HG02763 (cell line): ENCODE measurements at regions not wholly inside any gene's neighbourhood (a gene's known extent, or its start where the extent isn't known, plus 50 kb on each side); places are given as distances from the start of the nearest gene placed in this dataset.
"Not testable (repeated sequence)": the region's sequence is repeated elsewhere in the genome, so short reads cannot be mapped to it uniquely, and the experiment has no call there.

Source experiments
- ATAC-seq: cut with Tn5 transposase; IDR thresholded peaks from one replicate; pipeline ENCODE4 v1.9.1; 2021; ENCODE audit warnings: mild to moderate bottlenecking, moderate library complexity; ENCODE audit not compliant: unreplicated experiment

DNA sequence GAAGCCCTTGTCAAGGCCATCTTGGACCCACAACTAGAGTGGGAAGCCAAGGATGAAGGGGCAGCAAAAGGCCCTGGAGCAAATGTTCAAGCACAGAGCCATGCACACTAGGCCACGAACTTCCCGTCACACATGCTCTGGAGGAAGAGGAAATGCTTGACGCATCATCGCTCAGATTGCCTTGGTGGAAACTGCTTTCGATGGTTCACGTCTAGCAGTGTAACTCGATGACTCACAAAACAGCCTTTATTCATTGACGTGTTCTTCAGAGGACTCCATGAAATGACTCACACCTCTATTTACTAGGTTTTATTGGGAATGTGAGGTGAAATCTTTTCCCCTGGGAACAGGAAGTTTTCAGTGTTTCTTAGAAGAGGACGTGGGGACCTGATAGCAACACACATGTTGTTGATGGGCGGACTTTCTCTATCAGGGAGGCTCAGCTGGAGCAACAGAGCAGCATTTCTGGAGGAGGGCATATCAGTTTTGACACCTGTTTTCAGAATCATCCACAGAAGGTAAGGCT, 79.8 kb upstream of the FLT1 start:
- no peak for ATAC-seq

DNA sequence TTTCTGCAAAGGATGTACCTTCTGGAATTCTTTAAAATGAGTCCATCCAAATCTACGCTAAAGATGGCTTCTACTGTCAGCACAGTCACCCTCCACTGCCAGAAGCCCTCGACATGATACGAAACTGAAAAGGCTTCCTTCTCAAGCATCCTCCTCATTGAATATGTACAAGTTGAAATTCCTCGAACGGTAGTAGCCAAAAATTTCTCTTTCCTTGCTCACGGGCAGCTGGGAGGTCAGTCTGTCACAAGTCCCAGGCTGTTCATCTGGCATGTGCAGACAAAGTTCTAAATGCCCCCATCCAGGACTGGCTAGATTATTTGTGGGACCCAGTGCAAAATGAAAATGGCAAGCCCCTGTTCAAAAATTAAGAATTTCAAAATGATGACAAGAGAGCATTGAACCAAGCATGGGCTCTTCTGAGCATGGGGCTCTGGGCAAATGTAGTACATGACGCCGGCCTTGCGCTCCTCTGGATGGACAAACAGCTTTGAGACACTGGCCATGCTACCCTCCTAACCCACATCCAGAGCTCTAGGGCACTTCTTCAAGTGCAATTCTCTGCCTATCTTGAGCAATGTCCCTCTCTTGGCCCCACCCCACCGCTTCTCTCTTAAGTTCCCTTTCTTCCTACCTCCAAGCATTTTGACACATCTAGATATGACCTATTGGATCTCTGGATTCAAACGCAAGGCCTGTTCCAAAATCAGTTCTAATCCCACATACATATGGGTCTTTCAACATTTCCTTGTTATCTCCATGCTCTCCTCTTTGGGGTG, 78.9 kb upstream of the FLT1 start:
- ATAC-seq = no peak

DNA sequence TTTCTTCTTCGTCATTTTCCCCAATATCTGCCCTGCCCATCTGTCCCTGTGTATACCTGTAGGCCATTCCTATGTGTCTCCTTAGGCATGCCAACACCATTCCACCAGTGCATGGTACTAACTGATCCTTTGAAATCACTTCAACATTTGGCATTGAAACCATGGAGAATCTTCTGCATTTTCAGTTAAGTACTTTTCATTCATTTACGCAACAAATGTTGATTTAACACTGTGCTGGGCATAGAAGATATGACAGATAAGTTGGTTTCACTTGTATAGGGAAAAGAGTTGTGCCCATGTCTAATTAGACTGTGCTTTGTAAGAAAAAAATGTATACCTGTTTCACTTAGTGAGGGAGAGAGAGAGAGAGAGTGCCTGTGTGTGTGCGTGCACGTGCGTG, 77.9 kb upstream of the FLT1 start:
- no peak for ATAC-seq

DNA sequence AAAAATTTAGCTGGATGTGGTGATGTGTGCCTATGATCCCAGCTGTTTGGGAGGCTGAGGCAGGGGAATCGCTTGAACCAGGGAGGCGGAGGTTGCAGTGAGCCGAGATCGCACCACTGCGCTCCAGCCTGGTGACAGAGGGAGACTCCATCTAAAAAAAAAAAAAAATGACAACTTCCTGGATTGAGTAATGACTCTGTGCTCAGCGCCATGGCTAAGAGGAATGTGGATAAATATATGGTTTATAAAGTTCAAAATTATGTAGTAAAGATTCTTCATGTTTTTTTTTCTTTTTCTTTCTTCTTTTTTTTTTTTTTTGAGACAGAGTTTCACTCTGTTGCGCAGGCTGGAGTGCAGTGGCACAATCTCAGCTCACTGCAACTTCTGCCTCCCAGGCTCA, 75.4 kb upstream of the FLT1 start:
- not testable (repeated sequence) for ATAC-seq

DNA sequence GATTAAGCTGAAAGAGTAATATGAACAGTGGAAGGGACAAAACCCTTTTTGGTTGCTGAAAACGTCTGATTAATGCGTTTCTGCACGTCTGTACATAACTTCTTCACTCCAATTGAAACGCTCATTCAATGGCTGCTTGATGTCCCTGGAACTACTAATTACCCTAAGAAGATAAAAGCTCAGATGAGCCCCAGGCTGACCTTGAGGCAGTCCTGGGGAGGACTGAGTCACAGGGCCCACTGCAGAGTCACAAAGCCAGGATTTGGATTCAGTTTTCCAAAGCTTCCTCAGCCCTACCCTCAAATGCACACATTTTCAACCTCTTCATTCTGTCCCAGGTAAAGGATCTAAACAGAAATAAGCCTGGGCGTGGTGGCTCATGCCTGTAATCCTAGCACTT, 75.0 kb upstream of the FLT1 start:
- no peak for ATAC-seq

DNA sequence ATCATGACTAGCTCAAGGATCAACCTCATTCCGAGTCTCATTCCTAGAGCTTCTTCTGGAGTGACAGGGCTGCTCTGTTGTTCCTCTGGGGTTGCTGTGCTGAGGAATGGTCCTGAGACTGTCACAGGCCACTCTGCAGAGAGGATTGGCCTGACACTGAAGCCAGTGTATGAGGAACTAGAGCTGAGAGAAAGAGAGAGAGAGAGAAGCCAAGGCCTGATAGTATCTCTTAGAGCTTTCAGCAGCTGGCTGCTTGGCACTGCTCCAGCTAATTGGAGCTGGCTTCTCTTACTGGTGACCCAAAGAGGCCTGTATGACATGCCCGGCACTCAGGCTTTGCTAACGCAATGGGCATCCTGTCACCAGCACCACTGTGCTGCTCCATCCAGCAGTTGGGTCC, 73.4 kb upstream of the FLT1 start:
- peak; percentile 72 for ATAC-seq

DNA sequence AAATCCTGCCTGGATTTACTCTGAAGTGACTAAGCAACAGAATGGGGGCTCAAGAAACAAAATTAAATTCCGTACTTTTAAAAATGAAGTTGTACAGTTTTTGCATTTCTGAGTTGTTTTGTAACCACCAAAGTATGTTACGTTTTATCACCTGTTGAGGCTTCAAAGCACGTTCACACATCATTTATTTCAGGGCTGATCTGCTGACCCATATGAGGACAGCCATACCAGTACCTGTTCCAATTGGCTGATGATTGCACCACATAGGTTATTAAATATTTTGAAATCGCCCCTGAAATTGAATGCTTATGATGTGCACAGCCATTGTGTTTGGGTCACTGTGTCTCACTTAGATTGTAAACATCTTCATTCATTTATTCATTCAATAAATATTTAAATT, 72.0 kb upstream of the FLT1 start:
- no peak for ATAC-seq

DNA sequence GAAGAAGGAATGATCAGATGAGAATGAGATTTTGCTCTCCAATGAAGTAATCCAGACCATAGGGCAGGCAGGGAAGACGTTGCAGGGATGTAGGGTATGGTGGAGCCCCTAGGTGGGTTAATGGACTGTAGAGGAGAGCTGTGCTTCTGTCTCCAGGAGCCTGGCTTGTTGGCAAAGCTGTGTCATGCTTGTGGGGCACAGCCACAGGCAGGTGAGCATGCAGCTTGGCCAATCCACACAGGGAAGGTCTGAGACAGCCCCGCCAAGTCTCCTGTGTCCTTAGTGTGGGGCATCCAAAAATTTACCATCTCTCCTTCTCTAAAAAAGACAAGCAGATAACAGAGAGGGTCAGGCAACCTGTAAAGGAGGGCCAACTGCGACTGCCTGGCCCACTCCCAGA, 71.4 kb upstream of the FLT1 start:
- ATAC-seq = no peak

DNA sequence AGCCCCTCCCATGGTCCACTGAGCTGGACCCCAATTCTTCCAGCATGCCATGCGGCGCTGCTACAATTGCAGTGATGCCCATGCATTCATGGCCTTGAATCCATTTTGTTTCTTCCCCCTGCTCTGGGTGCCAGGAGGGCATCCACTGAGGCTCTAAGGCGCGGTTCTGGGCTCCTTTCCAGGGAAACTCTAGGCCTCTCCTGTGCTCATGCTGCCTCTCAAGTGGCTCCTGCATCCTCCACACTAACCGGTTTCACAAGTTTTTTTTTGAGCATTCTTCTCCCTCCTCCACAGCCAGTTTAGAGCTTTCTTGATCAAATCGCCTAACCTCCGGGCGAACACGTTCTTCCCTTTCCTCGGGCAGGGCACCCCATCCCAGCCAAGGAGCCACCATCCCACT, 69.1 kb upstream of the FLT1 start:
- no peak for ATAC-seq

DNA sequence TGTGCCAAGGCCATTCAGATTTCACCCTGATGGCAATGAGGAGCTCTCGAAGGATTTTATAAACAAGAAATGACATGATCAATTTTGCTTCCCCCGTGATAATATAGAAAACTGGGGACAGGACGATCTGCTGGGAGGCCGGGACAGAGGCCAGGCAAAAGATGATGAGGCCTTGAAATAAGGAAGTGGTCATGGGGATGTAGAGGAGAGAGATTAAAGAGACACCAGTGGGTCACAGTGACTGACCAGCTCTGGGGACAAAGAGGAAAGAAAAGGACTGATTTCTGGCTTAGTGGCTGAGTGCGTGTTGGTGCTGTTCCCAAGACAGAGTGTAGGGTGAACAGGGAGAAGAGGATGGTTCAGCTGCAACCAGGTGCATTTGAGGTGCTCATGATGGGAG, 68.7 kb upstream of the FLT1 start:
- ATAC-seq = no peak

DNA sequence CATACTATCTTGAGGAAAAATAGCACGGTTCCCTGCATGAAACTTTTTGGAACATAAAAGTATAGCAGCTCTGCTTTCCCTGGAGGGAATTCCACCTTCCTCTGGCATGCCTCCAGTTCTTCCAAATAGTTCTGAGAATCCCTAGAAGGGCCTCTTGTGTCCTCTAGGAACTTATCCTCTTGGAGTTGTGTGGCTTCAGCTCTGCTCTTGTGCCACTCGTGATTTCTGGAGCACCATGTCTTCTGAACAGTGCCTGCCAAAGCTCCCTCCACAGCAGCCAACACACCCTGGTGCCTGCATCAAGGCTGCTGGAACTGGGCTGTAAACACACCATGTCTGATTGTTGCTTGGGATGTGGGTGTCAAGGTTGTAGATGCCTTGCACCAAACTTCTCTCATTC, 65.7 kb upstream of the FLT1 start:
- no peak for ATAC-seq

DNA sequence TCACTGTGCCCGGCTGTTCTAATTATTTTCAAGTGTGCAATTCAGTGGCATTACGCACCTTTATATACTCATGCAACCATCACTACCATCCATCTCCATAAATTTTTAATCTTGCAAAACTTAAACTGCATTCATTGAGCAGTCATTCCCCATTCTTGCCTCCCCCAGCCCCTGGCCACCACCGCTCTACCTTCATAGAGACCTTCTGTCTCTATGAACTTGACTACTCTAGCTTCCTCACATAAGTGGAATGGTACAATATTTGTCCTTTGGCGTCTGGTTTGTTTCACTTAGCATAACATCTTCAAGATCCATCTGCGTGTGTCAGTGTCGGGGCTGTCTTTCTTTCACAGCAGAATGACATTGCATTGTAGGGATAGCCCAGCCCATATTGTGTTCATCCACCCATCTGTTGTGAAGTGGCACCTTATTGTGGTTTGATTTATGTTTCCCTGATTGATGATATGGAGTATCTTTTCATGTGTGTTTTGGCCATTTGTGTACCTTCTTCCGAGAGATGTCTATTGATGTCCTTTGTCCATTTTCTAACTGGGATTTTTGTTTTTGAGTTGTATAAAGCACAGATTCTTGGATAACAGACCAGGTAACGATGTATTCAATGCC, 64.8 kb upstream of the FLT1 start:
- ATAC-seq = no peak

DNA sequence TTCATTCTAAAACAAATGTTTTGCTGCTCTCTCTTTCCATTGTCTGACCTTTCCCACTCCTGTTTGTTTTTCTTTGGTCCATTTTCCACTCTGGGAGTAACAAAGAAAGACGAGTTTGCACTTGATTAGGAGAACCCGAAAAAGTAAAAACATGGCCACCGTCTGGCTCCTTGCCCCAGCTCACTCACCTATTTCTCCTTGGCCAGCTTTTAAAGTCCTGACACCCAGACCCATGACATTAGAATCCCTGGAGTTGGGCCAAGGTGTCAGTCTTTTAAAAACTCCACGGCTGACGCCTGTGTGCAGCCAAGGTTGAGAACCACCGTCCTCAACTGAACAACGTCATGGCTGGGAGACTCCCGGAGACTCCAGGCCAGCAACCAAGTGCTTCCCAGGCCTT, 63.6 kb upstream of the FLT1 start:
- no peak for ATAC-seq

DNA sequence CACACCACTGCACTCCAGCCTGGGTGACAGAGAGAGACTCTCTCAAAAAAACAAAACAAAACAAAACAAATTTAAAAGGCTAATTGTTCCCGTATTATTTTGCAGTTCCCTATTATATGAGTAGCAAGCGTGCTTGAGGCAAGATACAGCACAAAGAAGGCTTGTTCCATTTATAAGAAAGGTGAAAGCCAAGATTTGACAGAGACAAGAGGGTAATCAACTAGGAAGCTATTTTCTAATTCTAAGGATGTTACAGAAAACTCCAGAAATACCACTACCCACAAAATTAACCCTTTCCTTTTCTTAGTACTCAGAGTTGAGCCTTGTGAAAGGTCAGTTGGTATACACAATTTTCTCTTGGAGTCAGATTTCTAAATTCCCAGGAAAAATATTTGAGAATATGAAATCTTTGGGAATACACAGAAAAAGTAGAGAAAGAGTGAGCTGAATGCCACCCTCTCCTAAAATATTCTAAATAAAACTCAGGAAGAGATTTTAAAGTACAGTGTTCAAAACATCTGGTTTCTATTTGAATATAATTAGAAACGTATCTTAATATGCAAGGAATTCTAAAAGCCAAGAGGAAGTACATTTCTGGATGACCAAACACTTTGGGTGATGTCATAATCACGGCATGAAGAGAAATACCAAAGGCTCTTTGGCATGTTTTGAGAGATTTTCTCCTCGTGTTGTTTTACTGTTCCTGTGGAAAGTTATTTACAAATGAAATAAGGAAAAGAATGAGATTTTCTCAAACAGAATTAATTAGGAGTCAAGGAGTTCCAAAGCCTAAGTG, 63.0 kb upstream of the FLT1 start:
- ATAC-seq = no peak

DNA sequence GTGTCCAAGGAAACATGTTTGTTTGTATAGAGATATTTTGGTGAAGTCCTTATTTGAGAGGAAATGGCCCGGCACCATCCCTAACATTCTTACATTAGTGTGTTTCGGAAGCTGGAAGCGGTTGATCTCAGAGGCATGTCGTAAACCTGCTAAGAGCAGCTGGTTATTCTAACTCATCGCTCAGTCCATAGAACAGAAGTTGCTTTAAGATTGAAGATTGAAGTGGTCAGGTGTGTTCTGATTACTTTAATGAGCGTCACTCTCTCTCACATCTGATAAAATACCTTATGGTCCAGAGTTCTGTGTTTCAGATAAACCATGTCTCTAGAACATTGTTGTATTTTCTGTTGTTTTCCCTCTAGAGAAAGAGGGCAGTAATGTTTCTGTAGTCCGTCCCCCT, 60.2 kb upstream of the FLT1 start:
- ATAC-seq = no peak

DNA sequence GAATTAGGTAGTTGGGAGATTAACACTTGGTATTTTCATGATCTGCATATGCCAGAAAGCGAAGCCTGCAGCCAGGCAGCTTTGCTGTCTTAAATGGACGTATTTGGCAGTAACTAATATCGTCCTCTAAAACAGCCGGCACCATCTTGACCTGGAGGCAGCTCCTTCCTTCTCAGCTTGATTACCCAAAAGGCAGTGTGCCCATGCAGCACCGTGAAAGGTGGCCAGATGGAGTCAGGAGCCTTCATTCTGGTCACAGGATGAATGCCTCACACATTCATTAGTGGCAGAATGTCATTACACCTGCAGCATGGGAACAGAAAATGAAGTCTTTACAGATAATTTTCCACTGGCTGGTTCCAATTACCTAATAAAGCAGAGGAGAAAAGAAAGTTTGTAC, 59.0 kb upstream of the FLT1 start:
- no peak for ATAC-seq

DNA sequence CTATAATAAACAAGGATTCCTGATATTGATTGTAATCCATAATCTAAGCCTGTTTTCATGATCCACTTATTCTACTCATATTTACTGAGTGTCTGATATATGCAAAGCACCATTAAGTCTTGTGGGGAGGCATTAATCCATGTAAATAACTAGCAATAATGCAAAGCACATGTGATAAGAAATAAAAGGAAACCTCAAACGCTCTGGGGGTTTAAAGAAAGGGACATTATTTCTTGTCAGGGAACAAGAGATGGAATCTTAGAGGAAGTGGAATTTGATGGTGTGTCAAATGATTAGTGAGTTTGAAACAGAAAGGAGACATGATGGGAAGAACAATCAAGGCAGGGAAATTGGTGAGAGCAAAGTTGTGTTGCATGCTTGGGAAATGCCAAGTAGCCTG, 57.4 kb upstream of the FLT1 start:
- no peak for ATAC-seq

DNA sequence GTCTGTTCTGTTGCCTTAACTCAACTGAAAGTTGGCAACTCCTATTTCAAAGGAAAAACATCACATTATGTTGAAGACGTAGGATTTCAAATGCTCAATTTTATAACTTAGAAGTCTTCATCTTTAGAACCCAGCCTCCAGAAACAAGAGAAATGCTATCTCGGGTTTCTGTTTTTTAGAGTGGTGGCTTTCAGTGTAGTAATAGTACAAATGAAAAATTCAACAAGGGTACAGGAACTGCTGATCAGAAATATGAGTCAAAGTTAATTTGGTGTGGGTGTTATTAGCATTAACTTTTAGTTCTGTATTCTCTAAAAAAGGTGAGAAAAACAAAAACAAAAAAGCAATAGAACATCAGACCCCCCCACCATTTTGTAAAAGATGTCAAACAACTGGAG, 56.6 kb upstream of the FLT1 start:
- ATAC-seq = no peak

DNA sequence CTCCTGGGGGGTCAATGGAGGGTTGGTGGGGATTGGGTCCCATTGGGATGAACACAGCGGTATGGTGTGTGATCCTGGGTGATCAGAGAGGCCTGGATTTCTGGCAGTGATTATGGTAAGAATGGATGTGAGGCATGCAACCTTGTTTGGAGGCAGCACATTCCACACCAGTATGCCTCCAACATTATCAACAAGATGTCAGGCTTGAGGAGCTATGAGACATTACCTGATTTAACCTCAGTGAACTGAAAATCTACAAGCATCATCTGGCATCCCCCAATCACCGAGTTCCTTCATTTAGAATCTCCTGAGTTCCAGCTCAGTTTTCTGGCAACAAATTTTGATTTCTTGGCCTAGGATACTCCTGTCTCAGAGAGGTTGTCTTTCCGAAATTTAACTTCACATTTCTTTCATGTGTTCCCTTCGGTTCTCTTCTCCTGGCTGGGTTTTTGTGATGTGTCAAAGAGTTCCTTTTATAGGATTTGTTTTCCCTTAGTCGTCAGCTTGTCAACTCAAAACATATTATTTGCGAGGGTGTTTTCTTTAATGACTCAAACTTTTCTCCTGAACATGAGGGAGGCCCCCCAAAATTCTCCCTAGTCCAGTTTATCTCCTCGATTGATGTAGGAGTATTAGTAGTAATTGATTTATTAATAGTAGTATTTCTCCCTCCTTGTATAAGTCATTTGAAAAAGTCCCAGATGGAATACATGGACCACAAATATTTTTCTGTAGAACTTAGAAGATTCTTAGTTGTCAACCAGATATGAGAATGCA, 56.0 kb upstream of the FLT1 start:
- ATAC-seq = no peak

DNA sequence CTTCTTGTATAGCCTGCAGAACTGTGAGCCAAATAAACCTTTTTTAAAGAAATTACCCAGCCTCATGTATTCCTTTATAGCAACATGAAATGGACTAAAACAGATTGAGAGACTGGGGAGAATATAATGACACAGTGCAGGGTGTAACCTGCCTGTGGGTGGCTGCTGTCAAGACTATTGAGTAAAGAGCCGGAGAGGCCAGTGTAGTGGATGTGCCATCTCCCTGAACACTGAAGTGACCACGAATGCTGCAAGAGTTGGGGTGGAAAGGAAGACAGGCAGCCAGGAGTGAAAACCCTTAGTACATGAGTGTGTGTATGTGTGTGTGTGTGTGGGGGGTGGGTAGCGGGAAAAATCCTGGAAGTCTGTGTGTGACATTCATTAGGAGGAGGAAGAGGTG, 55.2 kb upstream of the FLT1 start:
- no peak for ATAC-seq

DNA sequence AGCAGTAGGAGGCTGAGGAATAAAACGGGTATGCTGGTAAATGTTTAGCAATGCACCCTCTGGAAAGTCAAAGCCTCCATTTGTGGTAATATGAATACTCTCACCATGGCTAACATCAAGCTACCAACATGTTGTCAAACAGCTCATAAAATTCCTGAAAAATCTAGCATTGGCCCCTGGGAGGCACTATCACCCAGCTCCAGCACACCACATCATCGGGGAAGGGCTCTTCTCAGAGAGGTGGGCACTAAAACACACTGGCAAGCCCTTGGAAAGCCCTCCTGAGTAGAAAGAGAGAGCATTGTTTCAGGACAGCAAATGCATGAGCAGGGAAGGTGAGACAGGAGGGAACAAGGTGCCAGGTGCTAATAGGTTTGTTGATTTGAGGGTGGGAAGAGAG, 53.9 kb upstream of the FLT1 start:
- no peak for ATAC-seq
